Heart left ventricle (tissue), 13 donors: ENCODE measurements at regions not wholly inside any gene's neighbourhood (a gene's known extent, or its start where the extent isn't known, plus 50 kb on each side); places are given as distances from the start of the nearest gene placed in this dataset.

Experiments used
- CTCF ChIP-seq, 12 donors: fragments of 200-600 bp; sonication (generic) in 4 of 12; IDR thresholded peaks; one replicate each; pipeline versions ENCODE4 v1.5.0 to v1.8.0; 2018 to 2022; ENCODE audit warnings: antibody characterized with exemption in 12 of 12, mild to moderate bottlenecking in 5 of 12
- POLR2A ChIP-seq, 2 donors: fragments of 450-650 bp; IDR thresholded peaks; one replicate each; pipeline ENCODE4 v1.6.1; 2017; ENCODE audit warnings: antibody characterized with exemption in 2 of 2, mild to moderate bottlenecking in 2 of 2, moderate library complexity in 2 of 2
- donor health status: ischemic (EF 13 %, LVEDD 7.1; RV severe dilation, severe dysfunction).
- donor health status: DM: no; HTN: yes; CAD: no.
- donor health status: DM: no; HTN: no; CAD: no.
- donor health status: ischemic (EF 25% LVEDD 6.9; RV normal size, moderate dysfunction).
- donor health status: ischemic (EF 25% LVEDD 5.7; RV mildly dilated, moderate dysfunction).
- donor health status: ischemic (EF 35%, LVEDD 5.7; RV mildly dilated, moderate dysfunction).
- donor health status: nonischemic (EF 11% LVEDD 7.7; RV severe dilation, severe dysfunction).
- donor health status: DM: yes; HTN: yes; CAD: no.
- donor health status: PGD.
- donor health status: ischemic (EF 29% LVEDD 5.4; RV normal size, mild dysfunction).
- donor health status: nonischemic (EF 23%, LVEDD 6.1; RV moderate dilation, normal function).

GRCh38 chr3:26963361-26963743, 340.8 kb downstream of the LRRC3B start:
- TF ChIP-seq POLR2A (IDR thresholded peaks at IDR 0.05) = no peak
- peak in 5 of 12 donors; percentile 11 to 38 (median 35) for TF ChIP-seq CTCF (IDR thresholded peaks at IDR 0.05)
